ENCODE measurements at regions not wholly inside any gene's neighbourhood (a gene's known extent, or its start where the extent isn't known, plus 50 kb on each side); places are given as distances from the start of the nearest gene placed in this dataset.

- TF ChIP-seq ZBTB2 (CRISPR knock-in tag; IDR thresholded peaks at IDR 0.05; ENCODE audit: low read depth) (no peak), ZNF354B (CRISPR knock-in tag; IDR thresholded peaks at IDR 0.05) (no peak), DPF2 (CRISPR knock-in tag; IDR thresholded peaks at IDR 0.05; ENCODE audit: borderline replicate concordance, low read depth) (peak; percentile 91), ZNF609 (CRISPR knock-in tag; IDR thresholded peaks at IDR 0.05; ENCODE audit: borderline replicate concordance) (peak; percentile 97), TFDP2 (CRISPR knock-in tag; IDR thresholded peaks at IDR 0.05) (peak; percentile 80), RFX5 (IDR thresholded peaks at IDR 0.05; ENCODE audit: low read depth, low read length) (no peak), SUZ12 (IDR thresholded peaks at IDR 0.05; ENCODE audit: low read depth, low read length) (no peak), ZNF414 (CRISPR knock-in tag; IDR thresholded peaks at IDR 0.05) (peak; percentile 87), ZBTB25 (CRISPR knock-in tag; IDR thresholded peaks at IDR 0.05) (peak; percentile 85), ZFP1 (CRISPR knock-in tag; IDR thresholded peaks at IDR 0.05) (peak; percentile 90; the same call in 1 of the 2 replicates), ZNF292 (CRISPR knock-in tag; IDR thresholded peaks at IDR 0.05; ENCODE audit: borderline replicate concordance, low read depth) (peak; percentile 98), ATF6 (CRISPR knock-in tag; conservative IDR thresholded peaks at IDR 0.05) (no peak; the same call in 1 of the 2 replicates), TEAD3 (CRISPR knock-in tag; optimal IDR thresholded peaks at IDR 0.05; ENCODE audit: borderline replicate concordance) (peak; percentile 96), XBP1 (CRISPR knock-in tag; IDR thresholded peaks at IDR 0.05) (no peak), CREM (IDR thresholded peaks at IDR 0.05) (peak; percentile 86), CREM (CRISPR knock-in tag; IDR thresholded peaks at IDR 0.05) (no peak), HBP1 (CRISPR knock-in tag; IDR thresholded peaks at IDR 0.05; ENCODE audit: low read depth) (peak; percentile 96)
Observed at GRCh38 chr6:11392778-11393507, 144.6 kb upstream of the TMEM170B start (continued).

All from HepG2 (cell line).